Neural cell (in vitro differentiated cells): ENCODE measurements at regions not wholly inside any gene's neighbourhood (a gene's known extent, or its start where the extent isn't known, plus 50 kb on each side); places are given as distances from the start of the nearest gene placed in this dataset.

ENCODE experiments used
- H2AFZ ChIP-seq: fragments of 200-600, 300-800 bp; sonication (generic), shearing (Covaris generic); 2 replicates; pipeline ENCODE4 v1.6.0; 2014; ENCODE audit warnings: low read depth, mild to moderate bottlenecking, antibody characterized with exemption, low read length, moderate library complexity
- H3F3A ChIP-seq: fragments of 200-600 bp; shearing (Covaris generic); 2 replicates; pipeline ENCODE4 v1.6.1; 2016; ENCODE audit warnings: mild to moderate bottlenecking, moderate library complexity, mixed read lengths, antibody characterized with exemption, low read length; ENCODE audit not compliant: insufficient read depth, poor library complexity, severe bottlenecking
- H3K27ac ChIP-seq: fragments of 200-600, 300-800 bp; sonication (generic), shearing (Covaris generic); 2 replicates; pipeline ENCODE4 v1.5.1; 2014; ENCODE audit warnings: mild to moderate bottlenecking, low read length, moderate library complexity
- H3K27me3 ChIP-seq: fragments of 300-800, 200-600 bp; sonication (generic), shearing (Covaris generic); 2 replicates; pipeline ENCODE4 v1.6.0; 2014; ENCODE audit warnings: mild to moderate bottlenecking, low read depth, low read length, moderate library complexity; ENCODE audit not compliant: insufficient read depth
- H3K36me3 ChIP-seq: fragments of 300-800, 200-600 bp; sonication (generic), shearing (Covaris generic); 2 replicates; pipeline ENCODE4 v1.5.1; 2014; ENCODE audit warnings: mild to moderate bottlenecking, antibody characterized with exemption, low read length, moderate library complexity; ENCODE audit not compliant: insufficient read depth
- H3K4me2 ChIP-seq: fragments of 300-800, 200-600 bp; sonication (generic), shearing (Covaris generic); 2 replicates; pipeline ENCODE4 v1.6.0; 2014; ENCODE audit warnings: mild to moderate bottlenecking, low read length
- H3K4me3 ChIP-seq: fragments of 300-800, 200-600 bp; sonication (generic), shearing (Covaris generic); 2 replicates; pipeline ENCODE4 v1.5.1; 2014; ENCODE audit warnings: mild to moderate bottlenecking, low read length, moderate library complexity
- H3K79me2 ChIP-seq: fragments of 200-600 bp; shearing (Covaris generic); replicated peaks from 2 replicates; pipeline ENCODE4 v1.6.0; 2014; ENCODE audit warnings: mild to moderate bottlenecking, low read length, moderate library complexity; ENCODE audit not compliant: insufficient read depth
- H3K9ac ChIP-seq: fragments of 300-800, 200-600 bp; sonication (generic), shearing (Covaris generic); 2 replicates; pipeline ENCODE4 v1.6.1; 2016; ENCODE audit warnings: mild to moderate bottlenecking, low read length, mixed read lengths
- H3K9me2 ChIP-seq: fragments of 200-600 bp; shearing (Covaris generic); 2 replicates; pipeline ENCODE4 v1.6.1; 2016; ENCODE audit warnings: mild to moderate bottlenecking, low read length, mixed read lengths; ENCODE audit not compliant: insufficient read depth
- H3K9me3 ChIP-seq: fragments of 200-600, 300-800 bp; sonication (generic), shearing (Covaris generic); 2 replicates; pipeline ENCODE4 v1.6.1; 2016; ENCODE audit warnings: mild to moderate bottlenecking, mixed run types, low read length, moderate library complexity, mixed read lengths
- H4K20me1 ChIP-seq: fragments of 200-600 bp; shearing (Covaris generic); 2 replicates; pipeline ENCODE4 v1.6.1; 2016; ENCODE audit warnings: mild to moderate bottlenecking, mixed run types; ENCODE audit not compliant: insufficient read depth
- EP300 ChIP-seq: fragments of 450-650 bp; conservative IDR thresholded peaks from 2 replicates; pipeline ENCODE4 v1.6.1; 2014; ENCODE audit warnings: antibody characterized with exemption, mild to moderate bottlenecking, moderate library complexity; ENCODE audit not compliant: poor library complexity, severe bottlenecking
- EZH2 ChIP-seq: fragments of 200-600, 300-800 bp; shearing (Covaris generic), sonication (generic); IDR thresholded peaks from 2 replicates; pipeline ENCODE4 v1.6.1; 2014; ENCODE audit warnings: antibody characterized with exemption, low read length, borderline replicate concordance, mild to moderate bottlenecking; ENCODE audit not compliant: insufficient read depth, poor library complexity, severe bottlenecking
- MXI1 ChIP-seq: fragments of 450-650 bp; conservative IDR thresholded peaks from 2 replicates; pipeline ENCODE4 v1.6.1; 2014; ENCODE audit warnings: antibody characterized with exemption, mild to moderate bottlenecking; ENCODE audit not compliant: poor library complexity, severe bottlenecking
- POLR2AphosphoS5 ChIP-seq: IDR thresholded peaks from 2 replicates; pipeline ENCODE4 v1.6.1; 2012
- RAD21 ChIP-seq: fragments of 450-650 bp; conservative IDR thresholded peaks from 2 replicates; pipeline ENCODE4 v1.6.1; 2014; ENCODE audit warnings: antibody characterized with exemption, mild to moderate bottlenecking, moderate library complexity
- SMC3 ChIP-seq: fragments of 450-650 bp; conservative IDR thresholded peaks from 2 replicates; pipeline ENCODE4 v1.6.1; 2014; ENCODE audit warnings: antibody characterized with exemption, mild to moderate bottlenecking, moderate library complexity; ENCODE audit not compliant: poor library complexity
- TAF1 ChIP-seq: IDR thresholded peaks from 2 replicates; pipeline ENCODE4 v1.6.1; 2012; ENCODE audit warnings: low read depth
- TF ChIP-seq, protein P1 (sequence below): IDR thresholded peaks from 2 replicates; pipeline ENCODE4 v1.6.1; 2012; ENCODE audit warnings: borderline replicate concordance
- TF ChIP-seq, protein P2 (sequence below): fragments of 450-650 bp; IDR thresholded peaks from 2 replicates; pipeline ENCODE4 v1.5.1; 2014; ENCODE audit warnings: antibody characterized with exemption, mild to moderate bottlenecking, moderate library complexity; ENCODE audit not compliant: poor library complexity, severe bottlenecking

DNA sequence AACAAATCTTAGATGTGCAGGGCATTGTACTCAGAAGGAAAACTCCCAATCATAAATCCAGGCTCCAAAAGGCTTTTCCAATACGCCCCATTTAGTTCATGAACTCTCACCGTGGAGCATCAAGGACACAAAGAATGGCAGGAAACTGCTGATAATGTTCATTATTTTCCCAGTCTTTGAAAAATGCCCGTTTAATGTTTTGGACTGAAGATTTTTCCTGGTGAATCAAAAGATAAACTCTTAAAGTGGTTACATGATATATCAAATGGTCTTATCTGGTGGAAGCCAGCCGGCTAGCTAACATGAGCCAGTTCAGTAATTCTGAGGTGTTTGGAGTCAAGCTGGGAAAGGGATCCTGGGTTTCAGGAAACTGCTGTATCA lies 62.1 kb upstream of the AP1S2 start:
- H3K9ac ChIP-seq, result no peak overlapping the region
- no peaks in the 10 kb centered on the region for H3K79me2 ChIP-seq
- TF ChIP-seq SMC3, result no peak
- TF ChIP-seq MXI1, result no peak
- TF ChIP-seq EZH2, result no peak
- TF ChIP-seq RAD21, result no peak
- no peak for TF ChIP-seq POLR2AphosphoS5
- no peak for TF ChIP-seq EP300
- TF ChIP-seq, protein P1, sequence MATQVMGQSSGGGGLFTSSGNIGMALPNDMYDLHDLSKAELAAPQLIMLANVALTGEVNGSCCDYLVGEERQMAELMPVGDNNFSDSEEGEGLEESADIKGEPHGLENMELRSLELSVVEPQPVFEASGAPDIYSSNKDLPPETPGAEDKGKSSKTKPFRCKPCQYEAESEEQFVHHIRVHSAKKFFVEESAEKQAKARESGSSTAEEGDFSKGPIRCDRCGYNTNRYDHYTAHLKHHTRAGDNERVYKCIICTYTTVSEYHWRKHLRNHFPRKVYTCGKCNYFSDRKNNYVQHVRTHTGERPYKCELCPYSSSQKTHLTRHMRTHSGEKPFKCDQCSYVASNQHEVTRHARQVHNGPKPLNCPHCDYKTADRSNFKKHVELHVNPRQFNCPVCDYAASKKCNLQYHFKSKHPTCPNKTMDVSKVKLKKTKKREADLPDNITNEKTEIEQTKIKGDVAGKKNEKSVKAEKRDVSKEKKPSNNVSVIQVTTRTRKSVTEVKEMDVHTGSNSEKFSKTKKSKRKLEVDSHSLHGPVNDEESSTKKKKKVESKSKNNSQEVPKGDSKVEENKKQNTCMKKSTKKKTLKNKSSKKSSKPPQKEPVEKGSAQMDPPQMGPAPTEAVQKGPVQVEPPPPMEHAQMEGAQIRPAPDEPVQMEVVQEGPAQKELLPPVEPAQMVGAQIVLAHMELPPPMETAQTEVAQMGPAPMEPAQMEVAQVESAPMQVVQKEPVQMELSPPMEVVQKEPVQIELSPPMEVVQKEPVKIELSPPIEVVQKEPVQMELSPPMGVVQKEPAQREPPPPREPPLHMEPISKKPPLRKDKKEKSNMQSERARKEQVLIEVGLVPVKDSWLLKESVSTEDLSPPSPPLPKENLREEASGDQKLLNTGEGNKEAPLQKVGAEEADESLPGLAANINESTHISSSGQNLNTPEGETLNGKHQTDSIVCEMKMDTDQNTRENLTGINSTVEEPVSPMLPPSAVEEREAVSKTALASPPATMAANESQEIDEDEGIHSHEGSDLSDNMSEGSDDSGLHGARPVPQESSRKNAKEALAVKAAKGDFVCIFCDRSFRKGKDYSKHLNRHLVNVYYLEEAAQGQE, result no peak
- TF ChIP-seq, protein P2, sequence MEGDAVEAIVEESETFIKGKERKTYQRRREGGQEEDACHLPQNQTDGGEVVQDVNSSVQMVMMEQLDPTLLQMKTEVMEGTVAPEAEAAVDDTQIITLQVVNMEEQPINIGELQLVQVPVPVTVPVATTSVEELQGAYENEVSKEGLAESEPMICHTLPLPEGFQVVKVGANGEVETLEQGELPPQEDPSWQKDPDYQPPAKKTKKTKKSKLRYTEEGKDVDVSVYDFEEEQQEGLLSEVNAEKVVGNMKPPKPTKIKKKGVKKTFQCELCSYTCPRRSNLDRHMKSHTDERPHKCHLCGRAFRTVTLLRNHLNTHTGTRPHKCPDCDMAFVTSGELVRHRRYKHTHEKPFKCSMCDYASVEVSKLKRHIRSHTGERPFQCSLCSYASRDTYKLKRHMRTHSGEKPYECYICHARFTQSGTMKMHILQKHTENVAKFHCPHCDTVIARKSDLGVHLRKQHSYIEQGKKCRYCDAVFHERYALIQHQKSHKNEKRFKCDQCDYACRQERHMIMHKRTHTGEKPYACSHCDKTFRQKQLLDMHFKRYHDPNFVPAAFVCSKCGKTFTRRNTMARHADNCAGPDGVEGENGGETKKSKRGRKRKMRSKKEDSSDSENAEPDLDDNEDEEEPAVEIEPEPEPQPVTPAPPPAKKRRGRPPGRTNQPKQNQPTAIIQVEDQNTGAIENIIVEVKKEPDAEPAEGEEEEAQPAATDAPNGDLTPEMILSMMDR, result no peak
- TF ChIP-seq TAF1, result no peak
- no peaks in the 10 kb centered on the region for H3K9me2 ChIP-seq
- H3K27me3 ChIP-seq, result no peaks in the 10 kb centered on the region
- H3K4me3 ChIP-seq, result no peak overlapping the region
- no peak overlapping the region for H3K4me2 ChIP-seq
- H3F3A ChIP-seq, result no peaks in the 10 kb centered on the region
- H3K9me3 ChIP-seq, result no peaks in the 10 kb centered on the region
- no peaks in the 10 kb centered on the region for H3K36me3 ChIP-seq
- H3K27ac ChIP-seq, result no peak overlapping the region
- H2AFZ ChIP-seq, result no peak overlapping the region
- H4K20me1 ChIP-seq, result no peaks in the 10 kb centered on the region

DNA sequence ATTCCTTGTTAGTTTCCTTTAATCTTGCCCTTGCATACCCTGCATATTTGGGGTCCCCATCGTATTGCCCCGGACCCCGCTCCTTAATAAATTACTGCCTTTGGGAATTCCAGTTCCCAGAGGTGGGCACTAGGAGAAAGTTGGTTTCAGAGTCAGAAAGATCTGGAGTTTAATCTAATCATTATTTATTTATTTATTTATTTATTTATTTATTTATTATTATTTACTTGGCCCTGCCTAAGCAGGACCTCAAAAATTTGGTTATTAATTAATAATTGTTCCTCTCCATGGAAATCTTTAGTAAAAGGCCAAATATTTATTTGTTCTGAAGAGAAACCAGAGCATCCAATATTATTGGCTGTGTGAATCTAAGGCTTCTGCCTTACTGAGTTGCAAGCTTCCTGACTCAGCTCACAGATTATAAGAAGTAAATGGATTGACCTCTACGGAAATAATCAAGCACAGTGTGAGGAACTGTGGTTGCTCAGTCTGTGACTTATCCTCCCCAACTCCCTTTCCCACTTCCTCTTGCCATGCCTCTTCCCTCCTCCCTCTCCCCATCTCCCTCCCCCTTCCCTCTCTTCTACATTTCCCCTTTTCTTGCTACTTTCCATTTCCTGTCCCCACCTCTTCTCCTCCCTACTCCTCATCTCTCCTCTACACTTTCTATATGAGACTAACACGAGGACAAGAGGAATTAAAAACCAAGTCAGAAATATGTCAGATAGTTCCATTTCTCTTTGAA lies 61.5 kb upstream of the AP1S2 start:
- H3K27ac ChIP-seq, result no peak overlapping the region
- no peaks in the 10 kb centered on the region for H3K9me2 ChIP-seq
- H3K9ac ChIP-seq, result no peak overlapping the region
- no peaks in the 10 kb centered on the region for H4K20me1 ChIP-seq
- no peak overlapping the region for H3K4me2 ChIP-seq
- H2AFZ ChIP-seq, result no peak overlapping the region
- H3K27me3 ChIP-seq, result no peaks in the 10 kb centered on the region
- no peaks in the 10 kb centered on the region for H3K36me3 ChIP-seq
- no peaks in the 10 kb centered on the region for H3K79me2 ChIP-seq
- H3F3A ChIP-seq, result no peaks in the 10 kb centered on the region
- no peak for TF ChIP-seq TAF1
- TF ChIP-seq, protein P1, result no peak
- TF ChIP-seq, protein P2, result no peak
- no peak for TF ChIP-seq RAD21
- TF ChIP-seq POLR2AphosphoS5, result no peak
- TF ChIP-seq EP300, result no peak
- no peak for TF ChIP-seq EZH2
- no peak for TF ChIP-seq SMC3
- H3K9me3 ChIP-seq, result no peaks in the 10 kb centered on the region
- H3K4me3 ChIP-seq, result no peak overlapping the region
